Stimulated activated CD8-positive, alpha-beta memory T cell treated with anti-CD3 and anti-CD28 coated beads, Interleukin-2, amount 100 ng/mL, for 48 hours (primary cell): ENCODE measurements at regions not wholly inside any gene's neighbourhood (a gene's known extent, or its start where the extent isn't known, plus 50 kb on each side); places are given as distances from the start of the nearest gene placed in this dataset.
A peak's percentile ranks its signal among the peaks of the same experiment; 100 is the strongest.
"Not testable (repeated sequence)": the region's sequence is repeated elsewhere in the genome, so short reads cannot be mapped to it uniquely, and the experiment has no call there.

ENCODE experiments used
- DNase-seq, 2 donors: peaks; one replicate each; pipeline ENCODE4 v3.0.0-alpha.2; 2020; ENCODE audit warnings: low read depth in 2 of 2

GRCh38 chr2:37806004-37806403, 119.1 kb upstream of the RMDN2 start:
- not testable (repeated sequence) for DNase-seq

- no peak for DNase-seq
These were observed 115.6 kb upstream of the RMDN2 start for GRCh38 chr2:37809525-37809924.

- DNase-seq: no peak
These were observed 115.0 kb upstream of the RMDN2 start for GRCh38 chr2:37809931-37810570.

GRCh38 chr2:37812414-37812813, 112.7 kb upstream of the RMDN2 start:
- no peak for DNase-seq

- DNase-seq: no peak
These were observed 112.0 kb upstream of the RMDN2 start for GRCh38 chr2:37812941-37813730.

- no peak for DNase-seq
These were observed 109.1 kb upstream of the RMDN2 start for GRCh38 chr2:37816036-37816435.

GRCh38 chr2:37816686-37817085, 108.4 kb upstream of the RMDN2 start:
- DNase-seq: no peak

- DNase-seq: no peak
These were observed 105.9 kb upstream of the RMDN2 start for GRCh38 chr2:37819186-37819585.

GRCh38 chr2:37820471-37820986, 104.6 kb upstream of the RMDN2 start:
- no peak for DNase-seq

- DNase-seq: no peak
These were observed 99.5 kb upstream of the RMDN2 start for GRCh38 chr2:37825586-37825985.

- no peak for DNase-seq
These were observed 98.5 kb upstream of the RMDN2 start for GRCh38 chr2:37826611-37827010.

- no peak for DNase-seq
These were observed 97.6 kb upstream of the RMDN2 start for GRCh38 chr2:37827455-37827854.

- DNase-seq: no peak
These were observed 97.1 kb upstream of the RMDN2 start for GRCh38 chr2:37827911-37828511.

GRCh38 chr2:37829202-37829601, 95.9 kb upstream of the RMDN2 start:
- DNase-seq: no peak

- no peak for DNase-seq
These were observed 95.3 kb upstream of the RMDN2 start for GRCh38 chr2:37829616-37830395.

- no peak for DNase-seq
These were observed 94.5 kb upstream of the RMDN2 start for GRCh38 chr2:37830636-37831035.

GRCh38 chr2:37831081-37831780, 93.9 kb upstream of the RMDN2 start:
- no peak for DNase-seq

GRCh38 chr2:37832590-37833197, 92.4 kb upstream of the RMDN2 start:
- DNase-seq: peak; percentile 66 to 71

GRCh38 chr2:37833423-37833822, 91.7 kb upstream of the RMDN2 start:
- peak; percentile 11 to 48 for DNase-seq

- no peak for DNase-seq
These were observed 88.8 kb upstream of the RMDN2 start for GRCh38 chr2:37836270-37836669.

GRCh38 chr2:37836711-37837110, 88.4 kb upstream of the RMDN2 start:
- DNase-seq: no peak
